ENCODE measurements at regions not wholly inside any gene's neighbourhood (a gene's known extent, or its start where the extent isn't known, plus 50 kb on each side); places are given as distances from the start of the nearest gene placed in this dataset.
"Not testable (repeated sequence)": the region's sequence is repeated elsewhere in the genome, so short reads cannot be mapped to it uniquely, and the experiment has no call there.

- no peak for DNase-seq (ENCODE audit: low read depth)
Measured at GRCh38 chr3:38966811-38967692, 84.7 kb downstream of the SCN11A start.

- DNase-seq (ENCODE audit: low read depth): no peak
Measured at GRCh38 chr3:38964646-38965045, 87.1 kb downstream of the SCN11A start.

- no peak for DNase-seq (ENCODE audit: low read depth)
Measured at GRCh38 chr3:38964204-38964603, 87.5 kb downstream of the SCN11A start.

- DNase-seq (ENCODE audit: low read depth): no peak
Measured at GRCh38 chr3:38960953-38961622, 90.7 kb downstream of the SCN11A start.

- no peak for DNase-seq (ENCODE audit: low read depth)
Measured at GRCh38 chr3:38960042-38960622, 91.6 kb downstream of the SCN11A start.

GRCh38 chr3:38958026-38958720 is 93.6 kb downstream of the SCN11A start:
- no peak for DNase-seq (ENCODE audit: low read depth)

GRCh38 chr3:38957296-38957695 is 94.4 kb downstream of the SCN11A start:
- no peak for DNase-seq (ENCODE audit: low read depth)

GRCh38 chr3:38952721-38953120 is 99.0 kb downstream of the SCN11A start:
- DNase-seq (ENCODE audit: low read depth): no peak

GRCh38 chr3:38951167-38951566 is 100.6 kb downstream of the SCN11A start:
- DNase-seq (ENCODE audit: low read depth): not testable (repeated sequence)

GRCh38 chr3:38950581-38950980 is 101.2 kb downstream of the SCN11A start:
- DNase-seq (ENCODE audit: low read depth): no peak

GRCh38 chr3:38949994-38950393 is 101.8 kb downstream of the SCN11A start:
- DNase-seq (ENCODE audit: low read depth): no peak

GRCh38 chr3:38940394-38940793 is 111.3 kb downstream of the SCN11A start:
- DNase-seq (ENCODE audit: low read depth): no peak

- DNase-seq (ENCODE audit: low read depth): no peak
Measured at GRCh38 chr3:38925351-38925750, 109.3 kb upstream of the SCN10A start.

GRCh38 chr3:38916706-38917105 is 100.7 kb upstream of the SCN10A start:
- DNase-seq (ENCODE audit: low read depth): peak; percentile 30

- DNase-seq (ENCODE audit: low read depth): peak; percentile 4
Measured at GRCh38 chr3:38907426-38907825, 91.4 kb upstream of the SCN10A start.

GRCh38 chr3:38890426-38890825 is 74.4 kb upstream of the SCN10A start:
- DNase-seq (ENCODE audit: low read depth): no peak

GRCh38 chr3:38878646-38879045 is 62.6 kb upstream of the SCN10A start:
- DNase-seq (ENCODE audit: low read depth): no peak
